H1 (cell line): ENCODE measurements at regions not wholly inside any gene's neighbourhood (a gene's known extent, or its start where the extent isn't known, plus 50 kb on each side); places are given as distances from the start of the nearest gene placed in this dataset.

ENCODE experiments used
- CTCF ChIA-PET: fragments of 300-600 bp; sonication (Branson Sonifier 250); formaldehyde crosslinking; loops from one replicate; lab custom pipeline; 2021; ENCODE audit not compliant: partially characterized antibody; lab: Charles Lee
- POLR2A ChIA-PET: fragments of 300-600 bp; sonication (Branson Sonifier 250); formaldehyde crosslinking; loops from one replicate; lab custom pipeline; 2021; ENCODE audit warnings: inconsistent platforms; ENCODE audit not compliant: partially characterized antibody; lab: Charles Lee
- DNase-seq, 2 experiments: peaks; one replicate each; pipeline versions ENCODE4 v3.0.0 to v3.0.0-alpha.2; 2010 to 2022; ENCODE audit warnings: low spot score in 2 of 2, low read depth in 1 of 2, mixed read lengths in 1 of 2
- FAIRE-seq: peaks from 2 replicates; lab custom pipeline; 2011; peaks lifted over from hg19 to GRCh38; lab: Jason Lieb, UNC
- H2AFZ ChIP-seq: 2 replicates; pipeline ENCODE4 v1.8.1; 2012; ENCODE audit warnings: low read length, inconsistent platforms
- H2AK5ac ChIP-seq: 2 replicates; pipeline ENCODE4 v1.6.1; 2013; ENCODE audit warnings: low read depth, low read length
- H2BK120ac ChIP-seq: replicated peaks from 2 replicates; pipeline ENCODE3; 2013; ENCODE audit warnings: low read depth, low read length, inconsistent platforms
- H2BK12ac ChIP-seq: 2 replicates; pipeline ENCODE4 v1.6.1; 2013; ENCODE audit warnings: low read depth, low read length
- H2BK15ac ChIP-seq: 2 replicates; pipeline ENCODE4 v1.6.1; 2013; ENCODE audit warnings: low read length
- H2BK20ac ChIP-seq: 2 replicates; pipeline ENCODE4 v1.6.1; 2013; ENCODE audit warnings: low read length
- H2BK5ac ChIP-seq: 2 replicates; pipeline ENCODE4 v1.6.1; 2013; ENCODE audit warnings: low read depth, low read length
- H3K14ac ChIP-seq: 2 replicates; pipeline ENCODE4 v1.6.1; 2013; ENCODE audit warnings: inconsistent platforms; ENCODE audit not compliant: insufficient read length
- H3K18ac ChIP-seq: 2 replicates; pipeline ENCODE4 v1.6.1; 2013; ENCODE audit warnings: low read length; ENCODE audit errors: extremely low read depth
- H3K23ac ChIP-seq: 2 replicates; pipeline ENCODE4 v1.6.1; 2013; ENCODE audit warnings: inconsistent platforms; ENCODE audit not compliant: insufficient read length
- H3K23me2 ChIP-seq: 2 replicates; pipeline ENCODE4 v1.6.1; 2013; ENCODE audit warnings: low read depth, low read length
- H3K27ac ChIP-seq: 2 replicates; pipeline ENCODE4 v1.6.1; 2011; ENCODE audit warnings: low read depth, low read length, inconsistent platforms
- H3K27me3 ChIP-seq, 4 experiments: replicated peaks in 1 of 4; 1 replicate in 1 of 4; 2 replicates in 3 of 4; pipeline versions ENCODE4 v1.6.1 to v1.8.1; 2011 to 2013; ENCODE audit warnings: low read length in 3 of 4, mild to moderate bottlenecking in 3 of 4, inconsistent platforms in 2 of 4, mixed read lengths in 2 of 4, moderate library complexity in 1 of 4; ENCODE audit not compliant: control insufficient read depth in 3 of 4, insufficient read depth in 3 of 4; ENCODE audit errors: extremely low read depth in 1 of 4
- H3K36me3 ChIP-seq, 4 experiments: 2 replicates each; pipeline versions ENCODE4 v1.6.1 to v1.8.1; 2011 to 2013; ENCODE audit warnings: mild to moderate bottlenecking in 4 of 4, low read length in 3 of 4, moderate library complexity in 2 of 4, control low read depth in 1 of 4, inconsistent platforms in 1 of 4; ENCODE audit not compliant: insufficient read depth in 4 of 4, control insufficient read depth in 2 of 4
- H3K4ac ChIP-seq: replicated peaks from 2 replicates; pipeline ENCODE3; 2013; ENCODE audit warnings: low read length, low read depth, mixed read lengths, inconsistent platforms; ENCODE audit not compliant: insufficient read length
- H3K4me1 ChIP-seq, 4 experiments: replicated peaks in 1 of 4; 1 replicate in 1 of 4; 2 replicates in 3 of 4; pipeline versions ENCODE4 v1.6.1 to v1.8.1; 2011 to 2013; ENCODE audit warnings: low read length in 3 of 4, inconsistent platforms in 2 of 4, mixed read lengths in 1 of 4; ENCODE audit not compliant: insufficient read depth in 4 of 4, control insufficient read depth in 3 of 4
- H3K4me2 ChIP-seq, 2 experiments: 2 replicates each; pipeline versions ENCODE4 v1.6.1 to v1.8.1; 2011 to 2013; ENCODE audit warnings: low read depth in 2 of 2, low read length in 2 of 2, control low read depth in 1 of 2, inconsistent platforms in 1 of 2, mild to moderate bottlenecking in 1 of 2; ENCODE audit not compliant: insufficient read depth in 1 of 2
- H3K4me3 ChIP-seq, 4 experiments: fragments of 200-600, 300-600 bp in 1 of 4; sonication (generic), shearing (Covaris generic), sonication (Bioruptor Twin) in 1 of 4; 2 replicates each; pipeline versions ENCODE4 v1.5.1 to v1.8.1; 2011 to 2016; ENCODE audit warnings: low read length in 4 of 4, low read depth in 3 of 4, control low read depth in 2 of 4, inconsistent platforms in 2 of 4, mild to moderate bottlenecking in 2 of 4, mixed read lengths in 1 of 4, moderate library complexity in 1 of 4; ENCODE audit not compliant: insufficient read depth in 2 of 4; ENCODE audit errors: extremely low read depth in 1 of 4
- H3K56ac ChIP-seq: replicated peaks from 2 replicates; pipeline ENCODE3; 2013; ENCODE audit warnings: low read depth, mild to moderate bottlenecking, mixed read lengths, low read length, inconsistent platforms; ENCODE audit not compliant: insufficient read length
- H3K79me1 ChIP-seq: 2 replicates; pipeline ENCODE4 v1.6.1; 2013; ENCODE audit warnings: low read depth, low read length, control low read depth
- H3K79me2 ChIP-seq, 2 experiments: 2 replicates each; pipeline versions ENCODE4 v1.6.1 to v1.8.1; 2012 to 2013; ENCODE audit warnings: low read length in 2 of 2, mild to moderate bottlenecking in 2 of 2, inconsistent platforms in 1 of 2; ENCODE audit not compliant: insufficient read depth in 2 of 2, control insufficient read depth in 1 of 2
- H3K9ac ChIP-seq, 4 experiments: replicated peaks in 1 of 4; 1 replicate in 1 of 4; 2 replicates in 3 of 4; pipeline versions ENCODE4 v1.6.1 to v1.8.1; 2011 to 2013; ENCODE audit warnings: low read depth in 3 of 4, low read length in 3 of 4, control low read depth in 2 of 4, mild to moderate bottlenecking in 2 of 4, moderate library complexity in 2 of 4, inconsistent platforms in 1 of 4; ENCODE audit errors: extremely low read depth in 1 of 4
- H3K9me3 ChIP-seq, 2 experiments: 2 replicates each; pipeline versions ENCODE4 v1.6.1 to v1.8.1; 2012 to 2013; ENCODE audit warnings: mild to moderate bottlenecking in 2 of 2, moderate library complexity in 2 of 2, control low read depth in 1 of 2, inconsistent platforms in 1 of 2, low read depth in 1 of 2, low read length in 1 of 2, mixed read lengths in 1 of 2; ENCODE audit not compliant: insufficient read depth in 2 of 2
- H4K20me1 ChIP-seq, 2 experiments: replicated peaks in 1 of 2; 2 replicates each; pipeline versions ENCODE3 to v1.8.1; 2011 to 2013; ENCODE audit warnings: inconsistent platforms in 2 of 2, low read length in 2 of 2, mild to moderate bottlenecking in 1 of 2; ENCODE audit not compliant: insufficient read depth in 2 of 2, control insufficient read depth in 1 of 2
- H4K5ac ChIP-seq: 2 replicates; pipeline ENCODE4 v1.6.1; 2013; ENCODE audit warnings: low read length, low read depth, mixed read lengths, inconsistent platforms; ENCODE audit not compliant: insufficient read length
- H4K8ac ChIP-seq: 2 replicates; pipeline ENCODE4 v1.8.0; 2013; ENCODE audit warnings: mild to moderate bottlenecking, moderate library complexity, low read length, inconsistent platforms; ENCODE audit not compliant: insufficient read depth; ENCODE audit errors: extremely low read depth
- H4K91ac ChIP-seq: replicated peaks from 2 replicates; pipeline ENCODE3; 2013; ENCODE audit warnings: low read length, mixed read lengths, inconsistent platforms; ENCODE audit not compliant: insufficient read length
- ATF2 ChIP-seq: IDR thresholded peaks from 2 replicates; pipeline ENCODE4 v1.6.1; 2012; ENCODE audit warnings: low read length, inconsistent platforms
- CEBPB ChIP-seq: IDR thresholded peaks from 2 replicates; pipeline ENCODE4 v1.6.1; 2012; ENCODE audit warnings: low read depth, low read length
- GTF2F1 ChIP-seq: IDR thresholded peaks from 2 replicates; pipeline ENCODE4 v1.6.1; 2012; ENCODE audit warnings: low read depth, low read length, improper control_type of control experiment, borderline replicate concordance
- HDAC2 ChIP-seq, 2 experiments: fragments of 300-600 bp in 1 of 2; sonication (generic) in 1 of 2; IDR thresholded peaks; 2 replicates each; pipeline ENCODE4 v1.6.1; 2011 to 2012; ENCODE audit warnings: low read depth in 2 of 2, low read length in 2 of 2, mild to moderate bottlenecking in 2 of 2, moderate library complexity in 2 of 2, borderline replicate concordance in 1 of 2, inconsistent platforms in 1 of 2
- JUN ChIP-seq: IDR thresholded peaks from 2 replicates; pipeline ENCODE4 v1.6.1; 2011; ENCODE audit warnings: low read depth, mild to moderate bottlenecking, improper control_type of control experiment, low read length
- NRF1 ChIP-seq: IDR thresholded peaks from 2 replicates; pipeline ENCODE4 v1.6.1; 2011; ENCODE audit warnings: mild to moderate bottlenecking, low read depth, low read length, improper control_type of control experiment
- PHF8 ChIP-seq: fragments of 200-600 bp; sonication (generic); conservative IDR thresholded peaks from 2 replicates; pipeline ENCODE4 v1.7.1; 2012; ENCODE audit warnings: low read depth, mild to moderate bottlenecking, inconsistent platforms, low read length, moderate library complexity
- SIX5 ChIP-seq: IDR thresholded peaks from 2 replicates; pipeline ENCODE4 v1.6.1; 2011; ENCODE audit warnings: mild to moderate bottlenecking, low read depth, low read length
- SP1 ChIP-seq: IDR thresholded peaks from 2 replicates; pipeline ENCODE4 v1.6.1; 2011; ENCODE audit warnings: low read depth, low read length
- TEAD4 ChIP-seq: IDR thresholded peaks from 2 replicates; pipeline ENCODE4 v1.6.1; 2012; ENCODE audit warnings: low read depth, low read length, inconsistent platforms, mixed read lengths
- WGBS, 2 experiments: shearing (Covaris generic) in 1 of 2; methylation state at CpG; one replicate each; pipeline versions ENCODE4 v1.1.6 to v1.1.7; 2013 to 2015; ENCODE audit warnings: low lambda C conversion rate in 2 of 2, mixed read lengths in 2 of 2, inconsistent platforms in 1 of 2, low coverage in 1 of 2, missing lambda C conversion rate in 1 of 2; ENCODE audit not compliant: insufficient replicate concordance in 2 of 2, insufficient coverage in 1 of 2, insufficient read length in 1 of 2; ENCODE audit errors: extremely low coverage in 1 of 2, missing lambda C conversion rate in 1 of 2; 5-methylcytosine and 5-hydroxymethylcytosine counted together
- TF ChIP-seq, protein P1 (sequence below), 3 experiments: IDR thresholded peaks; 1 replicate in 2 of 3; 2 replicates in 1 of 3; pipeline versions ENCODE4 v1.5.1 to v1.6.1; 2011; ENCODE audit warnings: low read length in 3 of 3, mild to moderate bottlenecking in 3 of 3, inconsistent platforms in 2 of 3, low read depth in 1 of 3, moderate library complexity in 1 of 3; ENCODE audit not compliant: insufficient read depth in 1 of 3; ENCODE audit errors: control extremely low read depth in 1 of 3

DNA sequence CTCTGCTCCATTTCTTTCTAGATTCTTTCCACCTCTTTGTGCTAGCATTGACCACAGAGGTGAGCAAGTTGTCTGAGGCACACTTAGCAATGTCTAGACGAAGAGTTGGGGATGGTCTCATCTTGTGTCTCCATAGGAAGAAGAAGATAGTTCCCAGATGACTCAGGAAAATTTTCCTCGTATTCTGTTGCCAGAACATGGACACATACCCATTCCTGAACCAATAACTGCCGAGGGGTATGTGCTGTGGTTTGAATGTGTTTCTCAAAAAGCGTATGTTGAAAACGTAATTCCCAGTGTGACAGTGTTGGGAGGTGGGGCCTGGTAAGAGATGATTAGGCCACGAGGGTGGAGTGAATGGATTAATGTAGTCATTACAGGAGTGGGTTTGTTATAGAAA lies 107.5 kb upstream of the GALNT15 start:
- 92% methylated on average over 6 of the region's 6 CpGs; no CpG with 5 or more reads in 1 of the 2 experiments for WGBS, 2 experiments
- Histone ChIP-seq H4K5ac (no peak overlapping the region), H3K79me1 (no peaks in the 10 kb centered on the region), H3K36me3 (no peaks in the 10 kb centered on the region), H3K23me2 (no peaks in the 10 kb centered on the region), H3K79me2 (no peaks in the 10 kb centered on the region), H3K23ac (no peak overlapping the region), H3K56ac (no peak overlapping the region), H3K14ac (no peak overlapping the region), H3K18ac (no peak overlapping the region), H2BK12ac (no peak overlapping the region), H3K4me3 (no peak overlapping the region), H2BK5ac (no peak overlapping the region), H3K4me2 (no peak overlapping the region), H4K91ac (no peak overlapping the region), H2AK5ac (no peak overlapping the region), H2BK120ac (no peak overlapping the region), H2BK20ac (no peak overlapping the region), H3K27ac (no peak overlapping the region), H4K8ac (no peak overlapping the region), H3K9me3 (no peaks in the 10 kb centered on the region), H4K20me1 (no peaks in the 10 kb centered on the region), H3K4me1 (no peaks in the 10 kb centered on the region), H2AFZ (no peak overlapping the region), H2BK15ac (no peak overlapping the region), H3K27me3 (no peaks in the 10 kb centered on the region), H3K4ac (no peak overlapping the region), H3K9ac (no peak overlapping the region)
- DNase-seq: no peak
- CTCF ChIA-PET: interaction anchor here (1.3 to 2.2 kb wide), 2 partner anchors 19 to 74 kb away, joined by 3 to 5 read pairs; no protein-coding TSS in a partner anchor
- no peak for FAIRE-seq
- POLR2A ChIA-PET: no interaction called here
- TF ChIP-seq GTF2F1: no peak
- no peak for TF ChIP-seq JUN
- no peak for TF ChIP-seq TEAD4
- no peak for TF ChIP-seq SP1
- no peak for TF ChIP-seq NRF1
- no peak for TF ChIP-seq CEBPB
- TF ChIP-seq HDAC2 (IDR thresholded peaks at IDR 0.05; ENCODE audit: borderline replicate concordance in 1 of 2, low read depth in 2 of 2, low read length in 2 of 2): no peak
- no peak for TF ChIP-seq SIX5
- no peak for TF ChIP-seq PHF8
- TF ChIP-seq ATF2: no peak
- TF ChIP-seq, protein P1, sequence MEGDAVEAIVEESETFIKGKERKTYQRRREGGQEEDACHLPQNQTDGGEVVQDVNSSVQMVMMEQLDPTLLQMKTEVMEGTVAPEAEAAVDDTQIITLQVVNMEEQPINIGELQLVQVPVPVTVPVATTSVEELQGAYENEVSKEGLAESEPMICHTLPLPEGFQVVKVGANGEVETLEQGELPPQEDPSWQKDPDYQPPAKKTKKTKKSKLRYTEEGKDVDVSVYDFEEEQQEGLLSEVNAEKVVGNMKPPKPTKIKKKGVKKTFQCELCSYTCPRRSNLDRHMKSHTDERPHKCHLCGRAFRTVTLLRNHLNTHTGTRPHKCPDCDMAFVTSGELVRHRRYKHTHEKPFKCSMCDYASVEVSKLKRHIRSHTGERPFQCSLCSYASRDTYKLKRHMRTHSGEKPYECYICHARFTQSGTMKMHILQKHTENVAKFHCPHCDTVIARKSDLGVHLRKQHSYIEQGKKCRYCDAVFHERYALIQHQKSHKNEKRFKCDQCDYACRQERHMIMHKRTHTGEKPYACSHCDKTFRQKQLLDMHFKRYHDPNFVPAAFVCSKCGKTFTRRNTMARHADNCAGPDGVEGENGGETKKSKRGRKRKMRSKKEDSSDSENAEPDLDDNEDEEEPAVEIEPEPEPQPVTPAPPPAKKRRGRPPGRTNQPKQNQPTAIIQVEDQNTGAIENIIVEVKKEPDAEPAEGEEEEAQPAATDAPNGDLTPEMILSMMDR (IDR thresholded peaks at IDR 0.05; ENCODE audit: control extremely low read depth in 1 of 3, insufficient read depth in 1 of 3, low read depth in 1 of 3, low read length in 3 of 3): no peak
